Fibroblast of lung (primary cell): ENCODE measurements at regions not wholly inside any gene's neighbourhood (a gene's known extent, or its start where the extent isn't known, plus 50 kb on each side); places are given as distances from the start of the nearest gene placed in this dataset.

Experiments
- DNase-seq, 2 donors: peaks; one replicate each; pipeline versions ENCODE4 v3.0.0 to v3.0.0-alpha.2; 2010; ENCODE audit warnings: low read depth in 2 of 2
- H2AFZ ChIP-seq: 2 replicates; pipeline ENCODE4 v1.5.1; 2012; ENCODE audit warnings: low read length, control low read depth, inconsistent platforms
- H3K27ac ChIP-seq: 2 replicates; pipeline ENCODE4 v1.5.1; 2011; ENCODE audit warnings: low read length, control low read depth; ENCODE audit not compliant: insufficient read depth
- H3K27me3 ChIP-seq: 2 replicates; pipeline ENCODE4 v1.5.1; 2011; ENCODE audit warnings: mild to moderate bottlenecking, low read length; ENCODE audit not compliant: control insufficient read depth, insufficient read depth
- H3K36me3 ChIP-seq: 2 replicates; pipeline ENCODE4 v1.5.1; 2011; ENCODE audit warnings: low read length; ENCODE audit not compliant: control insufficient read depth, insufficient read depth
- H3K4me1 ChIP-seq: 2 replicates; pipeline ENCODE4 v1.5.1; 2011; ENCODE audit warnings: low read length; ENCODE audit not compliant: control insufficient read depth, insufficient read depth; ENCODE audit errors: extremely low read depth
- H3K4me2 ChIP-seq: 2 replicates; pipeline ENCODE4 v1.5.1; 2011; ENCODE audit warnings: low read length, control low read depth; ENCODE audit not compliant: insufficient read depth; ENCODE audit errors: extremely low read depth
- H3K4me3 ChIP-seq, 4 experiments: fragments of 200-600 bp in 1 of 4; sonication (generic) in 1 of 4; replicated peaks in 1 of 4; 2 replicates each; pipeline ENCODE4 v1.5.1; 2011 to 2016; ENCODE audit warnings: low read length in 4 of 4, low read depth in 3 of 4, mild to moderate bottlenecking in 3 of 4, control low read depth in 2 of 4, inconsistent platforms in 1 of 4, mixed read lengths in 1 of 4; ENCODE audit not compliant: insufficient read depth in 1 of 4; ENCODE audit errors: control extremely low read depth in 1 of 4
- H3K79me2 ChIP-seq: 2 replicates; pipeline ENCODE4 v1.5.1; 2012; ENCODE audit warnings: mild to moderate bottlenecking, low read length, inconsistent platforms; ENCODE audit not compliant: control insufficient read depth, insufficient read depth
- H3K9ac ChIP-seq: 2 replicates; pipeline ENCODE4 v1.5.1; 2011; ENCODE audit warnings: mild to moderate bottlenecking, low read length, control low read depth; ENCODE audit not compliant: insufficient read depth
- H3K9me3 ChIP-seq: 2 replicates; pipeline ENCODE4 v1.5.1; 2012; ENCODE audit warnings: low read depth, low read length; ENCODE audit not compliant: control insufficient read depth, insufficient read depth
- H4K20me1 ChIP-seq: 2 replicates; pipeline ENCODE4 v1.5.1; 2011; ENCODE audit warnings: low read length; ENCODE audit not compliant: control insufficient read depth, insufficient read depth; ENCODE audit errors: extremely low read depth
- CTCF ChIP-seq, 2 donors: IDR thresholded peaks in 1 of 2; conservative IDR thresholded peaks in 1 of 2; 1 replicate in 1 of 2; 2 replicates in 1 of 2; pipeline ENCODE4 v1.5.1; 2011 to 2012; ENCODE audit warnings: low read length in 2 of 2, control low read depth in 1 of 2, inconsistent platforms in 1 of 2, low read depth in 1 of 2, mild to moderate bottlenecking in 1 of 2
- EZH2 ChIP-seq: IDR thresholded peaks from 2 replicates; pipeline ENCODE4 v1.5.1; 2012; ENCODE audit warnings: low read length, control low read depth, mild to moderate bottlenecking; ENCODE audit errors: missing control alignments

- no peak overlapping the region for H3K9ac ChIP-seq
- no peak for DNase-seq
- no peak for TF ChIP-seq CTCF (conservative IDR thresholded peaks at IDR 0.05 in 1 of 2, IDR thresholded peaks at IDR 0.05 in 1 of 2; ENCODE audit: low read depth in 1 of 2, low read length in 2 of 2)
- TF ChIP-seq EZH2, result no peak
- H3K4me2 ChIP-seq, result no peak overlapping the region
- no peak overlapping the region for H2AFZ ChIP-seq
- H4K20me1 ChIP-seq, result no peaks in the 10 kb centered on the region
- no peaks in the 10 kb centered on the region for H3K79me2 ChIP-seq
- H3K27me3 ChIP-seq, result no peaks in the 10 kb centered on the region
- no peak overlapping the region for H3K4me3 ChIP-seq
- H3K27ac ChIP-seq, result no peak overlapping the region
- H3K36me3 ChIP-seq, result no peaks in the 10 kb centered on the region
- H3K4me1 ChIP-seq, result no peaks in the 10 kb centered on the region
- no peaks in the 10 kb centered on the region for H3K9me3 ChIP-seq
Measured at GRCh38 chr5:4048398-4048797, 452.8 kb downstream of the IRX1 start.

- Histone ChIP-seq H3K4me3 (no peak overlapping the region), H3K4me2 (no peak overlapping the region), H3K27ac (no peak overlapping the region), H3K36me3 (no peaks in the 10 kb centered on the region), H3K4me1 (no peaks in the 10 kb centered on the region), H4K20me1 (no peaks in the 10 kb centered on the region), H3K79me2 (no peaks in the 10 kb centered on the region), H3K9me3 (no peaks in the 10 kb centered on the region), H3K9ac (no peak overlapping the region), H2AFZ (no peak overlapping the region), H3K27me3 (no peaks in the 10 kb centered on the region)
- no peak for TF ChIP-seq EZH2
- no peak for TF ChIP-seq CTCF (conservative IDR thresholded peaks at IDR 0.05 in 1 of 2, IDR thresholded peaks at IDR 0.05 in 1 of 2; ENCODE audit: low read depth in 1 of 2, low read length in 2 of 2)
- no peak for DNase-seq
Measured at GRCh38 chr5:4050203-4050602, 454.6 kb downstream of the IRX1 start.

- no peak overlapping the region for H3K9ac ChIP-seq
- no peak for DNase-seq
- H3K36me3 ChIP-seq, result no peaks in the 10 kb centered on the region
- no peak overlapping the region for H3K4me3 ChIP-seq
- no peak overlapping the region for H2AFZ ChIP-seq
- no peak overlapping the region for H3K4me2 ChIP-seq
- no peaks in the 10 kb centered on the region for H3K27me3 ChIP-seq
- H3K79me2 ChIP-seq, result no peaks in the 10 kb centered on the region
- no peaks in the 10 kb centered on the region for H3K4me1 ChIP-seq
- no peaks in the 10 kb centered on the region for H3K9me3 ChIP-seq
- H4K20me1 ChIP-seq, result no peaks in the 10 kb centered on the region
- TF ChIP-seq EZH2 (no peak), CTCF (conservative IDR thresholded peaks at IDR 0.05 in 1 of 2, IDR thresholded peaks at IDR 0.05 in 1 of 2; ENCODE audit: low read depth in 1 of 2, low read length in 2 of 2) (no peak)
- no peak overlapping the region for H3K27ac ChIP-seq
Measured at GRCh38 chr5:4053136-4053535, 457.5 kb downstream of the IRX1 start.
